ENCODE measurements at regions not wholly inside any gene's neighbourhood (a gene's known extent, or its start where the extent isn't known, plus 50 kb on each side); places are given as distances from the start of the nearest gene placed in this dataset.

- TF ChIP-seq, protein P1, sequence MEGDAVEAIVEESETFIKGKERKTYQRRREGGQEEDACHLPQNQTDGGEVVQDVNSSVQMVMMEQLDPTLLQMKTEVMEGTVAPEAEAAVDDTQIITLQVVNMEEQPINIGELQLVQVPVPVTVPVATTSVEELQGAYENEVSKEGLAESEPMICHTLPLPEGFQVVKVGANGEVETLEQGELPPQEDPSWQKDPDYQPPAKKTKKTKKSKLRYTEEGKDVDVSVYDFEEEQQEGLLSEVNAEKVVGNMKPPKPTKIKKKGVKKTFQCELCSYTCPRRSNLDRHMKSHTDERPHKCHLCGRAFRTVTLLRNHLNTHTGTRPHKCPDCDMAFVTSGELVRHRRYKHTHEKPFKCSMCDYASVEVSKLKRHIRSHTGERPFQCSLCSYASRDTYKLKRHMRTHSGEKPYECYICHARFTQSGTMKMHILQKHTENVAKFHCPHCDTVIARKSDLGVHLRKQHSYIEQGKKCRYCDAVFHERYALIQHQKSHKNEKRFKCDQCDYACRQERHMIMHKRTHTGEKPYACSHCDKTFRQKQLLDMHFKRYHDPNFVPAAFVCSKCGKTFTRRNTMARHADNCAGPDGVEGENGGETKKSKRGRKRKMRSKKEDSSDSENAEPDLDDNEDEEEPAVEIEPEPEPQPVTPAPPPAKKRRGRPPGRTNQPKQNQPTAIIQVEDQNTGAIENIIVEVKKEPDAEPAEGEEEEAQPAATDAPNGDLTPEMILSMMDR (conservative IDR thresholded peaks at IDR 0.05; ENCODE audit: low read depth, low read length) = no peak
- TF ChIP-seq EZH2phosphoT487 (IDR thresholded peaks at IDR 0.05; ENCODE audit: borderline replicate concordance, low read length) = no peak
Observed at GRCh38 chr12:89212339-89212771, 139.9 kb downstream of the DUSP6 start.
